ENCODE measurements at regions not wholly inside any gene's neighbourhood (a gene's known extent, or its start where the extent isn't known, plus 50 kb on each side); places are given as distances from the start of the nearest gene placed in this dataset.

DNA sequence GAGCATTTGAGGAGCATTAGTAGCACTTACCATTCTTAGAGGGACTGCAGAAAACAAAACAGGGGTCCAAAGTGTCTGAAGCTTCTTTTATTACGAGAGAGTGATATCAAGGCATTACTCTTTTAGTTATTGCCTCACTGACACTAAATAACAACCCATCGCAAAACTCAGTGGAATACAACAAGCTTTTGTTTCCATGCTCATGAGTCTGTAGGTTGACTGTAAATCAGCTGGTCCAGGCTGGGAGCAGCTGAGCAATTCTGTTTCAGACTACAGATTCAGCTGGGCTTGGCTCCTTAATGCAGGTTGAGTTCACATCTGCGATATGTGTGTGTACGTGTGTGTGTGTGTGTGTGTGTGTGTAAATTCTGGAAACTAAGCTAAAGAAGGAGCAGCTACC is 501.8 kb upstream of the PKDCC start:
- H3K4me2 ChIP-seq (ENCODE audit: low read length), result no peak overlapping the region

DNA sequence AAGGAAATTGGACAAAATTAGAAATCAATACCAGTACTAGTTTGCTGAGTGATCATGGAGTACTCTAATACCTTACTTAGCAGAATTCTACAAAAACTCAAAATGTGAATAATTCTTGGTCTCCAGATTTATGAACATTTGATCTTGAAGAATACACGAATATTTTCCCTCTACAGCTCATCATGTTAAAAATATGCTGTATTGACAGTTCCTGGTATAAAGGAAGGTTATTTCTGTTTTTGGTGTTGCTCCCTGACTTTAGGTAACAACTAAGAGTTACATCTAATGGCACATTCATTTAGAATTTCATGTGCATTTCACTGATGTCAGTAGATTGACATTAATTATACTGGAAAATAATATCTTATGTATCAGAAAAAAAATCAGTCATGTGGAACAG is 479.2 kb upstream of the PKDCC start:
- no peaks in the 10 kb centered on the region for H4K20me1 ChIP-seq (ENCODE audit: insufficient read depth, low read length)
- ChIA-PET POLR2A (interaction anchor here (0.5 to 1.9 kb wide), 2 partner anchors 10 to 1921 kb away, joined by 4 to 6 read pairs; no protein-coding TSS in a partner anchor), CTCF (ENCODE audit: unreplicated experiment) (no interaction called here)
- H3K4me1 ChIP-seq (ENCODE audit: insufficient read depth, low read length, poor library complexity, severe bottlenecking), result no peaks in the 10 kb centered on the region
- TF ChIP-seq, protein P1, sequence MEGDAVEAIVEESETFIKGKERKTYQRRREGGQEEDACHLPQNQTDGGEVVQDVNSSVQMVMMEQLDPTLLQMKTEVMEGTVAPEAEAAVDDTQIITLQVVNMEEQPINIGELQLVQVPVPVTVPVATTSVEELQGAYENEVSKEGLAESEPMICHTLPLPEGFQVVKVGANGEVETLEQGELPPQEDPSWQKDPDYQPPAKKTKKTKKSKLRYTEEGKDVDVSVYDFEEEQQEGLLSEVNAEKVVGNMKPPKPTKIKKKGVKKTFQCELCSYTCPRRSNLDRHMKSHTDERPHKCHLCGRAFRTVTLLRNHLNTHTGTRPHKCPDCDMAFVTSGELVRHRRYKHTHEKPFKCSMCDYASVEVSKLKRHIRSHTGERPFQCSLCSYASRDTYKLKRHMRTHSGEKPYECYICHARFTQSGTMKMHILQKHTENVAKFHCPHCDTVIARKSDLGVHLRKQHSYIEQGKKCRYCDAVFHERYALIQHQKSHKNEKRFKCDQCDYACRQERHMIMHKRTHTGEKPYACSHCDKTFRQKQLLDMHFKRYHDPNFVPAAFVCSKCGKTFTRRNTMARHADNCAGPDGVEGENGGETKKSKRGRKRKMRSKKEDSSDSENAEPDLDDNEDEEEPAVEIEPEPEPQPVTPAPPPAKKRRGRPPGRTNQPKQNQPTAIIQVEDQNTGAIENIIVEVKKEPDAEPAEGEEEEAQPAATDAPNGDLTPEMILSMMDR (conservative IDR thresholded peaks at IDR 0.05; ENCODE audit: low read length), result no peak
- no peak for TF ChIP-seq EZH2phosphoT487 (IDR thresholded peaks at IDR 0.05; ENCODE audit: borderline replicate concordance, low read depth, low read length)
- H3K9me2 ChIP-seq (ENCODE audit: insufficient read depth, low read length), result no peaks in the 10 kb centered on the region
- H3K27ac ChIP-seq (ENCODE audit: low read depth, low read length, poor library complexity, severe bottlenecking), result no peak overlapping the region
- H3K4me3 ChIP-seq (ENCODE audit: low read depth, low read length, poor library complexity, severe bottlenecking), result no peak overlapping the region
- no peaks in the 10 kb centered on the region for H3K79me2 ChIP-seq (ENCODE audit: insufficient read depth, low read depth, low read length)
- no peak overlapping the region for H3K4me2 ChIP-seq (ENCODE audit: low read length)
- H3K36me3 ChIP-seq (ENCODE audit: insufficient read depth, low read length), result no peaks in the 10 kb centered on the region
- intact Hi-C loops (cut with micrococcal nuclease; ENCODE audit: unreplicated experiment), result no loop called here
- BruUV-seq (replicated peaks), result no TSS peak
- no peak for DNase-seq (ENCODE audit: low spot score)
- no peaks in the 10 kb centered on the region for H3K9me3 ChIP-seq (ENCODE audit: low read length)
- H2AFZ ChIP-seq (ENCODE audit: low read length), result no peak overlapping the region

More for the DNA sequence above, 501.8 kb upstream of the PKDCC start:
- H3K4me3 ChIP-seq (ENCODE audit: low read depth, low read length, poor library complexity, severe bottlenecking), result no peak overlapping the region
- H3K9me2 ChIP-seq (ENCODE audit: insufficient read depth, low read length), result no peaks in the 10 kb centered on the region
- ChIA-PET POLR2A (no interaction called here), CTCF (ENCODE audit: unreplicated experiment) (interaction anchor here (0.6 kb wide), 1 partner anchor 209 kb away, joined by 4 read pairs; no protein-coding TSS in a partner anchor)
- no peak overlapping the region for H3K27ac ChIP-seq (ENCODE audit: low read depth, low read length, poor library complexity, severe bottlenecking)
- no peaks in the 10 kb centered on the region for H4K20me1 ChIP-seq (ENCODE audit: insufficient read depth, low read length)
- no peaks in the 10 kb centered on the region for H3K4me1 ChIP-seq (ENCODE audit: insufficient read depth, low read length, poor library complexity, severe bottlenecking)
- DNase-seq (ENCODE audit: low spot score), result no peak
- H3K36me3 ChIP-seq (ENCODE audit: insufficient read depth, low read length), result no peaks in the 10 kb centered on the region
- TF ChIP-seq, protein P1 (conservative IDR thresholded peaks at IDR 0.05; ENCODE audit: low read length), result no peak
- TF ChIP-seq EZH2phosphoT487 (IDR thresholded peaks at IDR 0.05; ENCODE audit: borderline replicate concordance, low read depth, low read length), result no peak
- no TSS peak for BruUV-seq (replicated peaks)
- H2AFZ ChIP-seq (ENCODE audit: low read length), result no peak overlapping the region
- no peaks in the 10 kb centered on the region for H3K79me2 ChIP-seq (ENCODE audit: insufficient read depth, low read depth, low read length)
- H3K9me3 ChIP-seq (ENCODE audit: low read length), result no peaks in the 10 kb centered on the region
- intact Hi-C loops (cut with micrococcal nuclease; ENCODE audit: unreplicated experiment), result no loop called here

DNA sequence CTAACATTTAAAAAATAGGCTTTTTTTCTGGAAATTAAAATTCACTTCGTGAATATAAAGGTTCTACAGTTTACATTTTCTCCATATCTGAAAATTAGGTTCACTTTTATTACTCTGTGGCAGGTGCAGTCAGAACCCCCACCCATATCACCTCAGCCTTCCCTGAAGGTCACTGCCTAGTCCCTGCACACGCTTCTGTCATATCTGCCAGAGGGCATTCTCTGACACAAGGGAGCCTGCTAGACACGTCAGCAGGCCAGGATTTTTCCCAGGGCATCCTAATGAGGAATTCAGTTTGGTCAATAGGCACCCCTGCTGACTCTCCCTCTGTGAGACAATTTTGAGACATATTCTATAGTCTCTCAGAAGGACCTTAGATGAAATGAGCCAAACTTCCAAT is 475.7 kb upstream of the PKDCC start:
- Histone ChIP-seq H3K27ac (ENCODE audit: low read depth, low read length, poor library complexity, severe bottlenecking) (no peak overlapping the region), H3K4me3 (ENCODE audit: low read depth, low read length, poor library complexity, severe bottlenecking) (no peak overlapping the region), H3K9me3 (ENCODE audit: low read length) (no peaks in the 10 kb centered on the region), H3K36me3 (ENCODE audit: insufficient read depth, low read length) (no peaks in the 10 kb centered on the region), H3K4me1 (ENCODE audit: insufficient read depth, low read length, poor library complexity, severe bottlenecking) (no peaks in the 10 kb centered on the region), H3K79me2 (ENCODE audit: insufficient read depth, low read depth, low read length) (no peaks in the 10 kb centered on the region), H2AFZ (ENCODE audit: low read length) (no peak overlapping the region), H3K4me2 (ENCODE audit: low read length) (no peak overlapping the region), H3K9me2 (ENCODE audit: insufficient read depth, low read length) (no peaks in the 10 kb centered on the region), H4K20me1 (ENCODE audit: insufficient read depth, low read length) (no peaks in the 10 kb centered on the region)
- no peak for DNase-seq (ENCODE audit: low spot score)
- POLR2A ChIA-PET, result interaction anchor here (0.6 kb wide), 1 partner anchor 672 kb away, joined by 4 read pairs; no protein-coding TSS in a partner anchor
- TF ChIP-seq, protein P1 (conservative IDR thresholded peaks at IDR 0.05; ENCODE audit: low read length), result no peak
- no peak for TF ChIP-seq EZH2phosphoT487 (IDR thresholded peaks at IDR 0.05; ENCODE audit: borderline replicate concordance, low read depth, low read length)
- BruUV-seq (replicated peaks), result no TSS peak
- intact Hi-C loops (cut with micrococcal nuclease; ENCODE audit: unreplicated experiment), result no loop called here
- CTCF ChIA-PET (ENCODE audit: unreplicated experiment), result no interaction called here
